ENCODE measurements at regions not wholly inside any gene's neighbourhood (a gene's known extent, or its start where the extent isn't known, plus 50 kb on each side); places are given as distances from the start of the nearest gene placed in this dataset.

DNA sequence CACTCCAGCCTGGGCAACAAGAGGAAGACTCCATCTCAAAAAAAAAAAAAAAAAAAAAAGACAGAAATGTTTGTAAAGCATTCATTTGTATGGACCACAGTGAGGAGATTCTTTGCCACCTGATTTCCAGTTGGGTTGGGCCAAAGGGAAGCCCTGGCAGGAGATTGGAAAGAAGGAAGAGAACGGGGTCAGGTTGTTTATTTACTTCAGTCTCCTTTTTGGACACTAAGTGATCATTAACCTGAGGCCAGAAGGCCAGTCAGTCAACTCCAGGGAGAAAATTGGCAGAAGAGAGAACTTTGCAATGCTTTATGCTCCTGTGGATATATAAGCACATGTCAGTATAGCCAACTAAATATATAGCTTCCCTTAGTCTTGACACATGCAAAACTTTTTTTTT lies 85.9 kb downstream of the NTMT2 start:
- TF ChIP-seq CTCF (optimal IDR thresholded peaks at IDR 0.05 in 1 of 3, IDR thresholded peaks at IDR 0.05 in 1 of 3, conservative IDR thresholded peaks at IDR 0.05 in 1 of 3; ENCODE audit: extremely low read depth in 1 of 3, insufficient read depth in 2 of 3, low read length in 3 of 3) (no peak), EZH2 (IDR thresholded peaks at IDR 0.05; ENCODE audit: low read length) (no peak)

Data from keratinocyte (primary cell).